Hepatocyte (in vitro differentiated cells): ENCODE measurements at regions not wholly inside any gene's neighbourhood (a gene's known extent, or its start where the extent isn't known, plus 50 kb on each side); places are given as distances from the start of the nearest gene placed in this dataset.

Experiments
- DNase-seq: peaks from one replicate; pipeline ENCODE4 v3.0.0-alpha.2; 2016; ENCODE audit warnings: low spot score
- H2AFZ ChIP-seq: fragments of 200-600 bp; sonication (generic); 2 replicates; pipeline ENCODE4 v1.6.0; 2016; ENCODE audit warnings: antibody characterized with exemption, mild to moderate bottlenecking
- H3K27ac ChIP-seq: fragments of 200-600 bp; sonication (generic); 2 replicates; pipeline ENCODE4 v1.5.1; 2016; ENCODE audit warnings: mild to moderate bottlenecking
- H3K27me3 ChIP-seq: fragments of 200-600 bp; sonication (generic); 2 replicates; pipeline ENCODE4 v1.6.1; 2016
- H3K36me3 ChIP-seq: fragments of 200-600 bp; sonication (generic); replicated peaks from 2 replicates; pipeline ENCODE4 v1.5.1; 2016; ENCODE audit warnings: low read depth; ENCODE audit not compliant: insufficient read depth
- H3K4me1 ChIP-seq: fragments of 200-600 bp; sonication (generic); 2 replicates; pipeline ENCODE4 v1.5.1; 2016; ENCODE audit warnings: mild to moderate bottlenecking, moderate library complexity; ENCODE audit not compliant: insufficient read depth
- H3K4me2 ChIP-seq: fragments of 200-600 bp; sonication (generic); 2 replicates; pipeline ENCODE4 v1.6.0; 2016
- H3K4me3 ChIP-seq: fragments of 200-600 bp; sonication (generic); 2 replicates; pipeline ENCODE4 v1.5.1; 2016; ENCODE audit warnings: mild to moderate bottlenecking
- H3K79me2 ChIP-seq: fragments of 200-600 bp; sonication (generic); 2 replicates; pipeline ENCODE4 v1.6.0; 2017; ENCODE audit warnings: mild to moderate bottlenecking
- H3K9me2 ChIP-seq: fragments of 200-600 bp; sonication (generic); replicated peaks from 2 replicates; pipeline ENCODE4 v1.6.0; 2017; ENCODE audit warnings: mild to moderate bottlenecking; ENCODE audit not compliant: insufficient read depth
- H3K9me3 ChIP-seq: fragments of 200-600 bp; sonication (generic); 2 replicates; pipeline ENCODE4 v1.5.1; 2016; ENCODE audit warnings: low read depth, mild to moderate bottlenecking
- H4K20me1 ChIP-seq: fragments of 200-600 bp; sonication (generic); 2 replicates; pipeline ENCODE4 v1.6.0; 2016; ENCODE audit warnings: mild to moderate bottlenecking; ENCODE audit not compliant: insufficient read depth, poor library complexity, severe bottlenecking
- EZH2 ChIP-seq: fragments of 200-600 bp; sonication (generic); IDR thresholded peaks from 2 replicates; pipeline ENCODE4 v1.6.1; 2016; ENCODE audit warnings: antibody characterized with exemption, mild to moderate bottlenecking, borderline replicate concordance
- EZH2phosphoT487 ChIP-seq: fragments of 200-600 bp; sonication (generic); IDR thresholded peaks from one replicate; pipeline ENCODE4 v1.6.1; 2018; ENCODE audit warnings: antibody characterized with exemption, mild to moderate bottlenecking, low read depth, moderate library complexity; ENCODE audit not compliant: unreplicated experiment, severe bottlenecking
- WGBS: methylation state at CpG from one replicate; pipeline ENCODE4 v1.1.6; 2016; ENCODE audit warnings: low lambda C conversion rate; ENCODE audit errors: missing lambda C conversion rate; 5-methylcytosine and 5-hydroxymethylcytosine counted together
- TF ChIP-seq, protein P1 (sequence below): fragments of 200-600 bp; sonication (generic); IDR thresholded peaks from 2 replicates; pipeline ENCODE4 v1.5.1; 2016; ENCODE audit warnings: antibody characterized with exemption, mild to moderate bottlenecking; ENCODE audit not compliant: poor library complexity

DNA sequence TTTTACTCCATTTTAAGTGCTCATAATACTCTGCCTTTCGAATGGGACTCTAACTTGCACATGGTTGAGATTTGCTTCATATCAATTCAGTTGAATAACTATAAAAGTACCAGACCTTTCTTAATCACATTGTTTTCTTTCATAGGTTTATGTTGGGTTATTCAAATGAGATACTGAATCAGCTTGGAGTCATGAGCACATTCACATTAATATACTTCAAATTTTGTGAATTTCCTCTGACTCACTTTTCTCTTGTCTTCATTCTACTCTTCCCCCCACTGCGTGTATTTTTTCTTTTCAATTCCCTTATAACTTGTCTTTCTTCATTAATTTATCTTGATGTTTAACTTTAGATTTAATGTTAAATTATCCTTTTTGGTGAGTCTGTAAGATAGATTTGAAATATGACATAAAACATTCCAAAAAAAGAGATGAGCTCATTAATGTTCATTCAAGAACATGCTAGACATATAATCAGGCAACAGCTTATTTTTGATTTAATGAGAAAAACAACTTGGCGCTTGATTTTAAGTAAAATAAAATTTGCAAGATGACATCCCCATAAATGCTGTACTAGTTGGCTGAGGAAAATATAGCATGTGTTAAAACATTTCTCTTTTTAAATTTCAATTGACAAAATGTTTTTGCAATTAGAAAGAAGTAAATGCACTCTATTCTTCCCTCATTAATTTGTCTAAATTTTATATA is 736.0 kb downstream of the CD109 start:
- H3K36me3 ChIP-seq = no peaks in the 10 kb centered on the region
- no peak overlapping the region for H2AFZ ChIP-seq
- WGBS = 82% methylated on average over 3 of the region's 3 CpGs
- TF ChIP-seq, protein P1, sequence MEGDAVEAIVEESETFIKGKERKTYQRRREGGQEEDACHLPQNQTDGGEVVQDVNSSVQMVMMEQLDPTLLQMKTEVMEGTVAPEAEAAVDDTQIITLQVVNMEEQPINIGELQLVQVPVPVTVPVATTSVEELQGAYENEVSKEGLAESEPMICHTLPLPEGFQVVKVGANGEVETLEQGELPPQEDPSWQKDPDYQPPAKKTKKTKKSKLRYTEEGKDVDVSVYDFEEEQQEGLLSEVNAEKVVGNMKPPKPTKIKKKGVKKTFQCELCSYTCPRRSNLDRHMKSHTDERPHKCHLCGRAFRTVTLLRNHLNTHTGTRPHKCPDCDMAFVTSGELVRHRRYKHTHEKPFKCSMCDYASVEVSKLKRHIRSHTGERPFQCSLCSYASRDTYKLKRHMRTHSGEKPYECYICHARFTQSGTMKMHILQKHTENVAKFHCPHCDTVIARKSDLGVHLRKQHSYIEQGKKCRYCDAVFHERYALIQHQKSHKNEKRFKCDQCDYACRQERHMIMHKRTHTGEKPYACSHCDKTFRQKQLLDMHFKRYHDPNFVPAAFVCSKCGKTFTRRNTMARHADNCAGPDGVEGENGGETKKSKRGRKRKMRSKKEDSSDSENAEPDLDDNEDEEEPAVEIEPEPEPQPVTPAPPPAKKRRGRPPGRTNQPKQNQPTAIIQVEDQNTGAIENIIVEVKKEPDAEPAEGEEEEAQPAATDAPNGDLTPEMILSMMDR = no peak
- H3K9me2 ChIP-seq = no peaks in the 10 kb centered on the region
- H3K79me2 ChIP-seq = no peaks in the 10 kb centered on the region
- H3K4me2 ChIP-seq = no peak overlapping the region
- no peaks in the 10 kb centered on the region for H3K4me1 ChIP-seq
- DNase-seq = no peak
- no peaks in the 10 kb centered on the region for H4K20me1 ChIP-seq
- H3K27ac ChIP-seq = no peak overlapping the region
- H3K27me3 ChIP-seq = no peaks in the 10 kb centered on the region
- no peak overlapping the region for H3K4me3 ChIP-seq
- H3K9me3 ChIP-seq = no peaks in the 10 kb centered on the region

DNA sequence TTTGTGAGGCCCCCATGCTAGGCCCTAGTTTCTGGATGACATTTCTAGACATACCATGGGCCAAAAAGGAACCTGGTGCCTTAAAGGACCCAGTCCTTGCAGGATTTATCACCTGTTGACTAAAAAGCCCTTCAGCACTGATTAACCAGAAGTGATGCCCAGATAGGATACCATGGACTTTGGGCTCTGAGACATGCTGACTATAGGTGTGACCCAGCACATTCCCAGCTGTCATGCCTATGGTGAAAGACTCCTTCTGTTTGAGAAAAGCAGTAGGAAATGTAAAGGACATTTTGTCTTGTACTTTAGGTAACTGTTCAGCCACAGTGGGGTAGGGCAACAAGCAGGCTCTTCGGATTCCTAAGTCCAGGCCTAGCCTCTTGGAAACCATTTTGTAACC is 724.2 kb downstream of the CD109 start:
- H3K9me2 ChIP-seq = no peaks in the 10 kb centered on the region
- H3K9me3 ChIP-seq = no peaks in the 10 kb centered on the region
- H3K36me3 ChIP-seq = no peaks in the 10 kb centered on the region
- no peaks in the 10 kb centered on the region for H3K27me3 ChIP-seq
- 92% methylated on average over 1 of the region's 1 CpG for WGBS
- H3K4me1 ChIP-seq = peaks cover 6% of the 10 kb centered on the region
- no peak overlapping the region for H3K4me3 ChIP-seq
- DNase-seq = peak; percentile 63
- no peaks in the 10 kb centered on the region for H4K20me1 ChIP-seq
- peak overlapping the region; percentile 96 for H3K27ac ChIP-seq
- no peak overlapping the region for H3K4me2 ChIP-seq
- peak overlapping the region; percentile 19 for H2AFZ ChIP-seq
- H3K79me2 ChIP-seq = no peaks in the 10 kb centered on the region
- TF ChIP-seq EZH2phosphoT487 = no peak
- TF ChIP-seq, protein P1 = no peak
- TF ChIP-seq EZH2 = no peak

GRCh38 chr6:74415056-74415455 is 719.1 kb downstream of the CD109 start:
- no peaks in the 10 kb centered on the region for H3K4me1 ChIP-seq
- H3K36me3 ChIP-seq = no peaks in the 10 kb centered on the region
- H3K79me2 ChIP-seq = no peaks in the 10 kb centered on the region
- H3K27ac ChIP-seq = no peak overlapping the region
- no peaks in the 10 kb centered on the region for H3K9me3 ChIP-seq
- H4K20me1 ChIP-seq = no peaks in the 10 kb centered on the region
- no peaks in the 10 kb centered on the region for H3K27me3 ChIP-seq
- H2AFZ ChIP-seq = no peak overlapping the region
- no peak overlapping the region for H3K4me2 ChIP-seq
- DNase-seq = no peak
- no peak overlapping the region for H3K4me3 ChIP-seq
- TF ChIP-seq, protein P1 = no peak
- TF ChIP-seq EZH2 (no peak), EZH2phosphoT487 (no peak)
- H3K9me2 ChIP-seq = no peaks in the 10 kb centered on the region

DNA sequence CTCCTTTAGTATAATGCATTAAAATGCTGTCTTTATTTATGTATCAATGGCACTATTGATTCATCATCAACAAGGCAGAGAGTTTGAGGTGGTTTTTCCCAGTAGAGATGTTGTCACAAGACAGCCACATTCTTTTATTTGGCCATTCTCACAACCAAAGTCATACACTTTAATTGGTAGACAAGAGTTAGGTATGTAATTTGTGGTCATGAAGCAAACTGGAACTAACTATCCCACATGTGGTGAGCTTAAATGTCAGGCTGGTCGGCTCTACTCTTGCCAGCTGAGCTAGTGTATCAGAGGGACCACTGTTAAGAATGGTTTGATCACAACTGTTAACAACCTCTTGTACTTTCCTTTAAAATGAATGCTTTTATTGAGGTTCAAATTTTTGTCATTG is 714.6 kb downstream of the CD109 start:
- H3K9me3 ChIP-seq = no peaks in the 10 kb centered on the region
- no peak overlapping the region for H3K4me3 ChIP-seq
- H3K79me2 ChIP-seq = no peaks in the 10 kb centered on the region
- H3K4me2 ChIP-seq = no peak overlapping the region
- no peak overlapping the region for H3K27ac ChIP-seq
- H3K4me1 ChIP-seq = no peaks in the 10 kb centered on the region
- H4K20me1 ChIP-seq = no peaks in the 10 kb centered on the region
- no peak overlapping the region for H2AFZ ChIP-seq
- no peaks in the 10 kb centered on the region for H3K36me3 ChIP-seq
- no peaks in the 10 kb centered on the region for H3K9me2 ChIP-seq
- TF ChIP-seq, protein P1 = no peak
- TF ChIP-seq EZH2phosphoT487 (no peak), EZH2 (no peak)
- no peaks in the 10 kb centered on the region for H3K27me3 ChIP-seq
- WGBS = 59% methylated on average over 1 of the region's 1 CpG
- DNase-seq = no peak
